Neural progenitor cell (in vitro differentiated cells): ENCODE measurements at regions not wholly inside any gene's neighbourhood (a gene's known extent, or its start where the extent isn't known, plus 50 kb on each side); places are given as distances from the start of the nearest gene placed in this dataset.
A peak's percentile ranks its signal among the peaks of the same experiment; 100 is the strongest.

Source experiments
- DNase-seq: peaks from one replicate; pipeline ENCODE4 v3.0.0-alpha.2; 2016; ENCODE audit warnings: low spot score
- H2AFZ ChIP-seq: fragments of 200-600 bp; sonication (generic); replicated peaks from 2 replicates; pipeline ENCODE4 v1.6.1; 2016; ENCODE audit warnings: antibody characterized with exemption
- H3F3A ChIP-seq: fragments of 200-600 bp; sonication (generic); 2 replicates; pipeline ENCODE4 v1.6.1; 2016; ENCODE audit warnings: antibody characterized with exemption, low read depth
- H3K27ac ChIP-seq: fragments of 200-600 bp; sonication (generic); 2 replicates; pipeline ENCODE4 v1.5.1; 2016; ENCODE audit warnings: mild to moderate bottlenecking
- H3K27me3 ChIP-seq: fragments of 200-600 bp; sonication (generic); 2 replicates; pipeline ENCODE4 v1.6.1; 2016; ENCODE audit warnings: mild to moderate bottlenecking, moderate library complexity
- H3K36me3 ChIP-seq: fragments of 200-600 bp; sonication (generic); 2 replicates; pipeline ENCODE4 v1.5.1; 2016
- H3K4me1 ChIP-seq: fragments of 200-600 bp; sonication (generic); 2 replicates; pipeline ENCODE4 v1.6.1; 2016; ENCODE audit warnings: mixed run types
- H3K4me2 ChIP-seq: fragments of 200-600 bp; sonication (generic); 2 replicates; pipeline ENCODE4 v1.6.1; 2016
- H3K4me3 ChIP-seq: fragments of 200-600 bp; sonication (generic); 2 replicates; pipeline ENCODE4 v1.5.1; 2016
- H3K79me2 ChIP-seq: fragments of 200-600 bp; sonication (generic); 2 replicates; pipeline ENCODE4 v1.6.1; 2016; ENCODE audit warnings: low read depth
- H3K9ac ChIP-seq: fragments of 200-600 bp; sonication (generic); 2 replicates; pipeline ENCODE4 v1.6.1; 2016
- H3K9me3 ChIP-seq: fragments of 200-600 bp; sonication (generic); 2 replicates; pipeline ENCODE4 v1.5.1; 2016; ENCODE audit warnings: low read depth
- H4K20me1 ChIP-seq: fragments of 200-600 bp; sonication (generic); 2 replicates; pipeline ENCODE4 v1.6.1; 2016; ENCODE audit warnings: low read depth
- H3K27ac Mint-ChIP-seq: 3 replicates; pipeline ENCODE4 v1.8.0; 2021; ENCODE audit warnings: mixed read lengths
- H3K27me3 Mint-ChIP-seq: 2 replicates; pipeline ENCODE4 v1.8.0; 2022; ENCODE audit warnings: low read depth, mild to moderate bottlenecking, inconsistent platforms, moderate library complexity, mixed read lengths; ENCODE audit not compliant: insufficient read depth
- H3K36me3 Mint-ChIP-seq: 3 replicates; pipeline ENCODE4 v1.8.0; 2021; ENCODE audit warnings: mixed read lengths
- H3K4me1 Mint-ChIP-seq: 3 replicates; pipeline ENCODE4 v1.8.0; 2021; ENCODE audit warnings: mixed read lengths
- H3K4me3 Mint-ChIP-seq: 3 replicates; pipeline ENCODE4 v1.8.0; 2021; ENCODE audit warnings: mild to moderate bottlenecking, moderate library complexity, mixed read lengths
- H3K9me3 Mint-ChIP-seq: 3 replicates; pipeline ENCODE4 v1.8.0; 2020; ENCODE audit warnings: mixed read lengths
- CTCF ChIP-seq: fragments of 200-600 bp; sonication (generic); IDR thresholded peaks from 2 replicates; pipeline ENCODE4 v1.5.1; 2017; ENCODE audit warnings: antibody characterized with exemption, mild to moderate bottlenecking
- EZH2 ChIP-seq: fragments of 200-600 bp; sonication (generic); IDR thresholded peaks from 2 replicates; pipeline ENCODE4 v1.6.1; 2017; ENCODE audit warnings: antibody characterized with exemption, mild to moderate bottlenecking, moderate library complexity
- EZH2phosphoT487 ChIP-seq: fragments of 200-600 bp; sonication (generic); IDR thresholded peaks from 2 replicates; pipeline ENCODE4 v1.6.1; 2017; ENCODE audit warnings: antibody characterized with exemption

- H4K20me1 ChIP-seq = no peaks in the 10 kb centered on the region
- peaks cover 21% of the 10 kb centered on the region for H3K4me1 ChIP-seq
- H3F3A ChIP-seq = peaks cover 7% of the 10 kb centered on the region
- no peak overlapping the region for H2AFZ ChIP-seq
- no peaks in the 10 kb centered on the region for H3K79me2 ChIP-seq
- Mint-ChIP-seq H3K36me3 (no peaks in the 10 kb centered on the region), H3K9me3 (no peaks in the 10 kb centered on the region), H3K27me3 (peaks cover 14% of the 10 kb centered on the region), H3K27ac (no peak overlapping the region), H3K4me1 (peaks cover 46% of the 10 kb centered on the region), H3K4me3 (no peak overlapping the region)
- no peaks in the 10 kb centered on the region for H3K9me3 ChIP-seq
- no peaks in the 10 kb centered on the region for H3K27me3 ChIP-seq
- no peaks in the 10 kb centered on the region for H3K36me3 ChIP-seq
- DNase-seq = no peak
- no peak overlapping the region for H3K9ac ChIP-seq
- H3K27ac ChIP-seq = no peak overlapping the region
- H3K4me2 ChIP-seq = no peak overlapping the region
- no peak overlapping the region for H3K4me3 ChIP-seq
- TF ChIP-seq EZH2phosphoT487 (no peak), CTCF (no peak), EZH2 (no peak)
Measured at GRCh38 chr6:43870660-43871061, 100.7 kb downstream of the VEGFA start.

- no peak for TF ChIP-seq CTCF
- TF ChIP-seq EZH2phosphoT487 = no peak
- TF ChIP-seq EZH2 = no peak
- Mint-ChIP-seq H3K4me3 (no peak overlapping the region), H3K36me3 (no peaks in the 10 kb centered on the region), H3K9me3 (no peaks in the 10 kb centered on the region), H3K4me1 (peaks cover 48% of the 10 kb centered on the region), H3K27ac (no peak overlapping the region), H3K27me3 (peaks cover 14% of the 10 kb centered on the region)
- Histone ChIP-seq H3K4me1 (peaks cover 28% of the 10 kb centered on the region), H3K27ac (no peak overlapping the region), H3K4me2 (peak overlapping the region; percentile 32), H2AFZ (no peak overlapping the region), H4K20me1 (no peaks in the 10 kb centered on the region), H3K36me3 (no peaks in the 10 kb centered on the region), H3K9me3 (no peaks in the 10 kb centered on the region), H3K4me3 (no peak overlapping the region), H3K79me2 (no peaks in the 10 kb centered on the region), H3K9ac (no peak overlapping the region), H3F3A (peaks cover 7% of the 10 kb centered on the region), H3K27me3 (no peaks in the 10 kb centered on the region)
- DNase-seq = no peak
Measured at GRCh38 chr6:43869792-43870659, 100.0 kb downstream of the VEGFA start.

GRCh38 chr6:43869079-43869710 is 99.2 kb downstream of the VEGFA start:
- Mint-ChIP-seq H3K4me1 (peaks cover 48% of the 10 kb centered on the region), H3K9me3 (no peaks in the 10 kb centered on the region), H3K27ac (peak overlapping the region; percentile 64), H3K4me3 (no peak overlapping the region), H3K36me3 (no peaks in the 10 kb centered on the region), H3K27me3 (peaks cover 14% of the 10 kb centered on the region)
- TF ChIP-seq EZH2phosphoT487 (no peak), EZH2 (no peak), CTCF (no peak)
- DNase-seq = no peak
- Histone ChIP-seq H3K9me3 (no peaks in the 10 kb centered on the region), H3K27ac (no peak overlapping the region), H3K27me3 (no peaks in the 10 kb centered on the region), H3K4me1 (peaks cover 30% of the 10 kb centered on the region), H4K20me1 (no peaks in the 10 kb centered on the region), H3K9ac (no peak overlapping the region), H3K4me3 (no peak overlapping the region), H3K79me2 (no peaks in the 10 kb centered on the region), H3F3A (peaks cover 7% of the 10 kb centered on the region), H2AFZ (no peak overlapping the region), H3K36me3 (no peaks in the 10 kb centered on the region), H3K4me2 (no peak overlapping the region)
